Keratinocyte (primary cell): ENCODE measurements at regions not wholly inside any gene's neighbourhood (a gene's known extent, or its start where the extent isn't known, plus 50 kb on each side); places are given as distances from the start of the nearest gene placed in this dataset.

ENCODE experiments used
- DNase-seq: peaks from one replicate; pipeline ENCODE4 v3.0.0-alpha.2; 2011; ENCODE audit warnings: low read depth, missing footprints, low spot score
- FAIRE-seq: peaks from 2 replicates; lab custom pipeline; 2011; peaks lifted over from hg19 to GRCh38; lab: Jason Lieb, UNC
- H2AFZ ChIP-seq: 2 replicates; pipeline ENCODE4 v1.6.0; 2012; ENCODE audit warnings: low read length, control low read depth, inconsistent platforms; ENCODE audit not compliant: control insufficient read depth
- H3K27ac ChIP-seq: 2 replicates; pipeline ENCODE4 v1.5.1; 2011; ENCODE audit warnings: low read length; ENCODE audit not compliant: control insufficient read depth, insufficient read depth
- H3K27me3 ChIP-seq: 3 replicates; pipeline ENCODE4 v1.6.0; 2011; ENCODE audit warnings: low read length; ENCODE audit not compliant: control insufficient read depth, insufficient read depth; ENCODE audit errors: extremely low read depth
- H3K36me3 ChIP-seq, 2 experiments: 2 replicates in 1 of 2; 3 replicates in 1 of 2; pipeline ENCODE4 v1.5.1; 2011; ENCODE audit warnings: low read length in 2 of 2, mild to moderate bottlenecking in 1 of 2; ENCODE audit not compliant: control insufficient read depth in 2 of 2, insufficient read depth in 2 of 2; ENCODE audit errors: extremely low read depth in 1 of 2
- H3K4me1 ChIP-seq: 3 replicates; pipeline ENCODE4 v1.5.1; 2011; ENCODE audit warnings: low read length; ENCODE audit not compliant: control insufficient read depth, insufficient read depth; ENCODE audit errors: extremely low read depth
- H3K4me2 ChIP-seq: 3 replicates; pipeline ENCODE4 v1.6.0; 2011; ENCODE audit warnings: low read depth, low read length; ENCODE audit not compliant: control insufficient read depth, insufficient read depth; ENCODE audit errors: extremely low read depth
- H3K4me3 ChIP-seq, 3 experiments: fragments of 200-600 bp in 1 of 3; sonication (generic) in 1 of 3; 2 replicates in 2 of 3; 3 replicates in 1 of 3; pipeline ENCODE4 v1.5.1; 2011 to 2016; ENCODE audit warnings: low read length in 3 of 3, mild to moderate bottlenecking in 3 of 3, control low read depth in 2 of 3, inconsistent platforms in 1 of 3, low read depth in 1 of 3, mixed read lengths in 1 of 3, mixed run types in 1 of 3, moderate library complexity in 1 of 3; ENCODE audit not compliant: control insufficient read depth in 2 of 3, insufficient read depth in 2 of 3; ENCODE audit errors: extremely low read depth in 1 of 3
- H3K79me2 ChIP-seq: 2 replicates; pipeline ENCODE4 v1.6.0; 2012; ENCODE audit warnings: low read length; ENCODE audit not compliant: control insufficient read depth, insufficient read depth
- H3K9ac ChIP-seq: 3 replicates; pipeline ENCODE4 v1.6.0; 2011; ENCODE audit warnings: low read length; ENCODE audit not compliant: control insufficient read depth, insufficient read depth; ENCODE audit errors: extremely low read depth
- H3K9me1 ChIP-seq: 3 replicates; pipeline ENCODE4 v1.6.0; 2011; ENCODE audit warnings: low read length; ENCODE audit not compliant: control insufficient read depth, insufficient read depth; ENCODE audit errors: extremely low read depth
- H3K9me3 ChIP-seq: 2 replicates; pipeline ENCODE4 v1.5.1; 2012; ENCODE audit warnings: low read depth, low read length; ENCODE audit not compliant: control insufficient read depth
- H4K20me1 ChIP-seq: 3 replicates; pipeline ENCODE4 v1.6.0; 2011; ENCODE audit warnings: low read length; ENCODE audit not compliant: control insufficient read depth, insufficient read depth; ENCODE audit errors: extremely low read depth
- CTCF ChIP-seq, 3 experiments: IDR thresholded peaks in 1 of 3; conservative IDR thresholded peaks in 1 of 3; optimal IDR thresholded peaks in 1 of 3; 2 replicates in 2 of 3; 3 replicates in 1 of 3; pipeline versions ENCODE3 to v1.5.1; 2011; ENCODE audit warnings: low read length in 3 of 3, mild to moderate bottlenecking in 3 of 3, moderate library complexity in 2 of 3, control low read depth in 1 of 3, inconsistent platforms in 1 of 3; ENCODE audit not compliant: insufficient read depth in 2 of 3; ENCODE audit errors: extremely low read depth in 1 of 3
- EZH2 ChIP-seq: IDR thresholded peaks from one replicate; pipeline ENCODE4 v1.6.1; 2012; ENCODE audit warnings: inconsistent platforms, mild to moderate bottlenecking, low read length, moderate library complexity
- dilution Hi-C: fragments of 300-500 bp; cut with MboI; formaldehyde crosslinking; loops from one replicate; pipeline ENCODE4 v1.7.0; 2020; ENCODE audit warnings: low sequenced_read_pairs; ENCODE audit not compliant: extremely low pct_ligation_motif_present

DNA sequence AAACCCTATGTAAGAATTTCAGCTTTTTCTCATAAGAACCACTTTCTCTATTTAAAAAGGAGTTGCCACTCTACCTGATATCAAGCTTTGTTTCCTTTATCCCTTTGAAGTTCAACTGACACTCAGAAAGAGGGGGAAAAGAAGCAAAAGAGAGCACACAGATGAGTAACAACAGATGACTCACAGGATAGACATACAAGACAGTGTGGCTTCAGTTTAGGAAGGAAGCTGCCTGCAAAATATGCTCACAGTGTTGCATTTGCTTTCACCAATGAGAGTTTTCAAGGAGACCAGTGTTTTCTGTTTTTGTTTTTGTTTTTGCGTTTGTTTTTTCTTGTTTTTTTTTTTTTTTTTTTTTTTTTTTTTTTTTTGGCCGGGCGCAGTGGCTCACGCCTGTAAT lies 1181.6 kb downstream of the DNAJB9 start:
- H3K79me2 ChIP-seq, result no peaks in the 10 kb centered on the region
- no peak overlapping the region for H3K9ac ChIP-seq
- no peaks in the 10 kb centered on the region for H3K36me3 ChIP-seq
- FAIRE-seq (no peak), DNase-seq (no peak)
- dilution Hi-C loops, result no loop called here
- H3K9me3 ChIP-seq, result no peaks in the 10 kb centered on the region
- no peaks in the 10 kb centered on the region for H4K20me1 ChIP-seq
- no peak overlapping the region for H3K4me2 ChIP-seq
- H3K4me3 ChIP-seq, result no peak overlapping the region
- H3K27me3 ChIP-seq, result no peaks in the 10 kb centered on the region
- H3K27ac ChIP-seq, result no peak overlapping the region
- TF ChIP-seq EZH2 (no peak), CTCF (optimal IDR thresholded peaks at IDR 0.05 in 1 of 3, IDR thresholded peaks at IDR 0.05 in 1 of 3, conservative IDR thresholded peaks at IDR 0.05 in 1 of 3; ENCODE audit: extremely low read depth in 1 of 3, insufficient read depth in 2 of 3, low read length in 3 of 3) (no peak)
- H2AFZ ChIP-seq, result no peak overlapping the region
- no peaks in the 10 kb centered on the region for H3K4me1 ChIP-seq
- H3K9me1 ChIP-seq, result no peaks in the 10 kb centered on the region

DNA sequence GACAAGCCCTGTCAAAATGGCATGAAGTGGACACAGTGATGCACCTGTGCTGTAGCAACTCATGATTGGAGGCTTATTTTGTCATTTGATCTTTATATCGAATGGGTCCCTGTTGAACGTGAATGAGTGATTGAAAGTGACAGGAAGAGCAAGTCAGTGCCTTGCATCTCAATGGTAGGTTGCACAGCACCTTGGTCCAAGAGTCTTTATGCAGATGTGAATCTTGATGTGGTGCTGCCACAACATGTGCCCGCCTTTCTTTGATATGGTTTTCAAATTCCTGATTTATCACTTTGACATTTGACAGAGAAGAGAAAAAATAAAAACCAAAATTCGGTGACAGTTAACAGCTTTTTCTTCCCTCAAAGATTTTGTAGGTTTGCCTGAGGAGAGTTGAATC lies 1182.4 kb downstream of the DNAJB9 start:
- H3K9ac ChIP-seq, result no peak overlapping the region
- DNase-seq (no peak), FAIRE-seq (no peak)
- dilution Hi-C loops, result no loop called here
- no peaks in the 10 kb centered on the region for H3K9me1 ChIP-seq
- no peak overlapping the region for H3K4me3 ChIP-seq
- no peaks in the 10 kb centered on the region for H3K9me3 ChIP-seq
- H3K36me3 ChIP-seq, result no peaks in the 10 kb centered on the region
- no peak overlapping the region for H3K27ac ChIP-seq
- no peak for TF ChIP-seq EZH2
- no peak for TF ChIP-seq CTCF (optimal IDR thresholded peaks at IDR 0.05 in 1 of 3, IDR thresholded peaks at IDR 0.05 in 1 of 3, conservative IDR thresholded peaks at IDR 0.05 in 1 of 3; ENCODE audit: extremely low read depth in 1 of 3, insufficient read depth in 2 of 3, low read length in 3 of 3)
- no peaks in the 10 kb centered on the region for H3K27me3 ChIP-seq
- H3K79me2 ChIP-seq, result no peaks in the 10 kb centered on the region
- H2AFZ ChIP-seq, result no peak overlapping the region
- H3K4me1 ChIP-seq, result no peaks in the 10 kb centered on the region
- H3K4me2 ChIP-seq, result no peak overlapping the region
- no peaks in the 10 kb centered on the region for H4K20me1 ChIP-seq
